H1 (cell line): ENCODE measurements at regions not wholly inside any gene's neighbourhood (a gene's known extent, or its start where the extent isn't known, plus 50 kb on each side); places are given as distances from the start of the nearest gene placed in this dataset.

Experiments used
- CTCF ChIA-PET: fragments of 300-600 bp; sonication (Branson Sonifier 250); formaldehyde crosslinking; loops from one replicate; lab custom pipeline; 2021; ENCODE audit not compliant: partially characterized antibody; lab: Charles Lee
- POLR2A ChIA-PET: fragments of 300-600 bp; sonication (Branson Sonifier 250); formaldehyde crosslinking; loops from one replicate; lab custom pipeline; 2021; ENCODE audit warnings: inconsistent platforms; ENCODE audit not compliant: partially characterized antibody; lab: Charles Lee
- DNase-seq, 2 experiments: peaks; one replicate each; pipeline versions ENCODE4 v3.0.0 to v3.0.0-alpha.2; 2010 to 2022; ENCODE audit warnings: low spot score in 2 of 2, low read depth in 1 of 2, mixed read lengths in 1 of 2
- FAIRE-seq: peaks from 2 replicates; lab custom pipeline; 2011; peaks lifted over from hg19 to GRCh38; lab: Jason Lieb, UNC
- H2AFZ ChIP-seq: 2 replicates; pipeline ENCODE4 v1.8.1; 2012; ENCODE audit warnings: low read length, inconsistent platforms
- H2AK5ac ChIP-seq: 2 replicates; pipeline ENCODE4 v1.6.1; 2013; ENCODE audit warnings: low read depth, low read length
- H2BK120ac ChIP-seq: replicated peaks from 2 replicates; pipeline ENCODE3; 2013; ENCODE audit warnings: low read depth, low read length, inconsistent platforms
- H2BK12ac ChIP-seq: 2 replicates; pipeline ENCODE4 v1.6.1; 2013; ENCODE audit warnings: low read depth, low read length
- H2BK15ac ChIP-seq: 2 replicates; pipeline ENCODE4 v1.6.1; 2013; ENCODE audit warnings: low read length
- H2BK20ac ChIP-seq: 2 replicates; pipeline ENCODE4 v1.6.1; 2013; ENCODE audit warnings: low read length
- H2BK5ac ChIP-seq: 2 replicates; pipeline ENCODE4 v1.6.1; 2013; ENCODE audit warnings: low read depth, low read length
- H3K14ac ChIP-seq: 2 replicates; pipeline ENCODE4 v1.6.1; 2013; ENCODE audit warnings: inconsistent platforms; ENCODE audit not compliant: insufficient read length
- H3K18ac ChIP-seq: 2 replicates; pipeline ENCODE4 v1.6.1; 2013; ENCODE audit warnings: low read length; ENCODE audit errors: extremely low read depth
- H3K23ac ChIP-seq: 2 replicates; pipeline ENCODE4 v1.6.1; 2013; ENCODE audit warnings: inconsistent platforms; ENCODE audit not compliant: insufficient read length
- H3K23me2 ChIP-seq: 2 replicates; pipeline ENCODE4 v1.6.1; 2013; ENCODE audit warnings: low read depth, low read length
- H3K27ac ChIP-seq: 2 replicates; pipeline ENCODE4 v1.6.1; 2011; ENCODE audit warnings: low read depth, low read length, inconsistent platforms
- H3K27me3 ChIP-seq, 4 experiments: replicated peaks in 1 of 4; 1 replicate in 1 of 4; 2 replicates in 3 of 4; pipeline versions ENCODE4 v1.6.1 to v1.8.1; 2011 to 2013; ENCODE audit warnings: low read length in 3 of 4, mild to moderate bottlenecking in 3 of 4, inconsistent platforms in 2 of 4, mixed read lengths in 2 of 4, moderate library complexity in 1 of 4; ENCODE audit not compliant: control insufficient read depth in 3 of 4, insufficient read depth in 3 of 4; ENCODE audit errors: extremely low read depth in 1 of 4
- H3K36me3 ChIP-seq, 4 experiments: 2 replicates each; pipeline versions ENCODE4 v1.6.1 to v1.8.1; 2011 to 2013; ENCODE audit warnings: mild to moderate bottlenecking in 4 of 4, low read length in 3 of 4, moderate library complexity in 2 of 4, control low read depth in 1 of 4, inconsistent platforms in 1 of 4; ENCODE audit not compliant: insufficient read depth in 4 of 4, control insufficient read depth in 2 of 4
- H3K4ac ChIP-seq: replicated peaks from 2 replicates; pipeline ENCODE3; 2013; ENCODE audit warnings: low read length, low read depth, mixed read lengths, inconsistent platforms; ENCODE audit not compliant: insufficient read length
- H3K4me1 ChIP-seq, 4 experiments: replicated peaks in 1 of 4; 1 replicate in 1 of 4; 2 replicates in 3 of 4; pipeline versions ENCODE4 v1.6.1 to v1.8.1; 2011 to 2013; ENCODE audit warnings: low read length in 3 of 4, inconsistent platforms in 2 of 4, mixed read lengths in 1 of 4; ENCODE audit not compliant: insufficient read depth in 4 of 4, control insufficient read depth in 3 of 4
- H3K4me2 ChIP-seq, 2 experiments: 2 replicates each; pipeline versions ENCODE4 v1.6.1 to v1.8.1; 2011 to 2013; ENCODE audit warnings: low read depth in 2 of 2, low read length in 2 of 2, control low read depth in 1 of 2, inconsistent platforms in 1 of 2, mild to moderate bottlenecking in 1 of 2; ENCODE audit not compliant: insufficient read depth in 1 of 2
- H3K4me3 ChIP-seq, 4 experiments: fragments of 200-600, 300-600 bp in 1 of 4; sonication (generic), shearing (Covaris generic), sonication (Bioruptor Twin) in 1 of 4; 2 replicates each; pipeline versions ENCODE4 v1.5.1 to v1.8.1; 2011 to 2016; ENCODE audit warnings: low read length in 4 of 4, low read depth in 3 of 4, control low read depth in 2 of 4, inconsistent platforms in 2 of 4, mild to moderate bottlenecking in 2 of 4, mixed read lengths in 1 of 4, moderate library complexity in 1 of 4; ENCODE audit not compliant: insufficient read depth in 2 of 4; ENCODE audit errors: extremely low read depth in 1 of 4
- H3K56ac ChIP-seq: replicated peaks from 2 replicates; pipeline ENCODE3; 2013; ENCODE audit warnings: low read depth, mild to moderate bottlenecking, mixed read lengths, low read length, inconsistent platforms; ENCODE audit not compliant: insufficient read length
- H3K79me1 ChIP-seq: 2 replicates; pipeline ENCODE4 v1.6.1; 2013; ENCODE audit warnings: low read depth, low read length, control low read depth
- H3K79me2 ChIP-seq, 2 experiments: 2 replicates each; pipeline versions ENCODE4 v1.6.1 to v1.8.1; 2012 to 2013; ENCODE audit warnings: low read length in 2 of 2, mild to moderate bottlenecking in 2 of 2, inconsistent platforms in 1 of 2; ENCODE audit not compliant: insufficient read depth in 2 of 2, control insufficient read depth in 1 of 2
- H3K9ac ChIP-seq, 4 experiments: replicated peaks in 1 of 4; 1 replicate in 1 of 4; 2 replicates in 3 of 4; pipeline versions ENCODE4 v1.6.1 to v1.8.1; 2011 to 2013; ENCODE audit warnings: low read depth in 3 of 4, low read length in 3 of 4, control low read depth in 2 of 4, mild to moderate bottlenecking in 2 of 4, moderate library complexity in 2 of 4, inconsistent platforms in 1 of 4; ENCODE audit errors: extremely low read depth in 1 of 4
- H3K9me3 ChIP-seq, 2 experiments: 2 replicates each; pipeline versions ENCODE4 v1.6.1 to v1.8.1; 2012 to 2013; ENCODE audit warnings: mild to moderate bottlenecking in 2 of 2, moderate library complexity in 2 of 2, control low read depth in 1 of 2, inconsistent platforms in 1 of 2, low read depth in 1 of 2, low read length in 1 of 2, mixed read lengths in 1 of 2; ENCODE audit not compliant: insufficient read depth in 2 of 2
- H4K20me1 ChIP-seq, 2 experiments: replicated peaks in 1 of 2; 2 replicates each; pipeline versions ENCODE3 to v1.8.1; 2011 to 2013; ENCODE audit warnings: inconsistent platforms in 2 of 2, low read length in 2 of 2, mild to moderate bottlenecking in 1 of 2; ENCODE audit not compliant: insufficient read depth in 2 of 2, control insufficient read depth in 1 of 2
- H4K5ac ChIP-seq: 2 replicates; pipeline ENCODE4 v1.6.1; 2013; ENCODE audit warnings: low read length, low read depth, mixed read lengths, inconsistent platforms; ENCODE audit not compliant: insufficient read length
- H4K8ac ChIP-seq: 2 replicates; pipeline ENCODE4 v1.8.0; 2013; ENCODE audit warnings: mild to moderate bottlenecking, moderate library complexity, low read length, inconsistent platforms; ENCODE audit not compliant: insufficient read depth; ENCODE audit errors: extremely low read depth
- H4K91ac ChIP-seq: replicated peaks from 2 replicates; pipeline ENCODE3; 2013; ENCODE audit warnings: low read length, mixed read lengths, inconsistent platforms; ENCODE audit not compliant: insufficient read length
- BACH1 ChIP-seq: IDR thresholded peaks from 2 replicates; pipeline ENCODE4 v1.6.1; 2012; ENCODE audit warnings: low read length, improper control_type of control experiment
- EP300 ChIP-seq, 2 experiments: IDR thresholded peaks; 1 replicate in 1 of 2; 2 replicates in 1 of 2; pipeline ENCODE4 v1.6.1; 2011 to 2012; ENCODE audit warnings: low read depth in 2 of 2, low read length in 2 of 2, mild to moderate bottlenecking in 2 of 2, borderline replicate concordance in 1 of 2, inconsistent platforms in 1 of 2, moderate library complexity in 1 of 2
- GABPA ChIP-seq: IDR thresholded peaks from 2 replicates; pipeline ENCODE4 v1.6.1; 2011; ENCODE audit warnings: mild to moderate bottlenecking, low read length, moderate library complexity, borderline replicate concordance; ENCODE audit not compliant: insufficient read depth
- HDAC6 ChIP-seq: IDR thresholded peaks from one replicate; pipeline ENCODE4 v1.7.1; 2012; ENCODE audit warnings: low read depth, mild to moderate bottlenecking, inconsistent platforms, low read length, moderate library complexity
- JUN ChIP-seq: IDR thresholded peaks from 2 replicates; pipeline ENCODE4 v1.6.1; 2011; ENCODE audit warnings: low read depth, mild to moderate bottlenecking, improper control_type of control experiment, low read length
- POLR2AphosphoS5 ChIP-seq: IDR thresholded peaks from 2 replicates; pipeline ENCODE4 v1.6.1; 2011; ENCODE audit warnings: low read depth, low read length
- RBBP5 ChIP-seq: IDR thresholded peaks from 2 replicates; pipeline ENCODE4 v1.7.1; 2012; ENCODE audit warnings: low read depth, mild to moderate bottlenecking, inconsistent platforms, low read length, moderate library complexity, borderline replicate concordance
- SUZ12 ChIP-seq: fragments of 200-600 bp; sonication (generic); IDR thresholded peaks from 2 replicates; pipeline ENCODE4 v1.6.1; 2012; ENCODE audit warnings: mild to moderate bottlenecking, inconsistent platforms, low read length, moderate library complexity, mixed read lengths
- TAF1 ChIP-seq: IDR thresholded peaks from 2 replicates; pipeline ENCODE4 v1.6.1; 2011; ENCODE audit warnings: mild to moderate bottlenecking, low read depth, low read length
- TCF12 ChIP-seq: IDR thresholded peaks from 2 replicates; pipeline ENCODE4 v1.6.1; 2011; ENCODE audit warnings: low read depth, mild to moderate bottlenecking, low read length
- WGBS, 2 experiments: shearing (Covaris generic) in 1 of 2; methylation state at CpG; one replicate each; pipeline versions ENCODE4 v1.1.6 to v1.1.7; 2013 to 2015; ENCODE audit warnings: low lambda C conversion rate in 2 of 2, mixed read lengths in 2 of 2, inconsistent platforms in 1 of 2, low coverage in 1 of 2, missing lambda C conversion rate in 1 of 2; ENCODE audit not compliant: insufficient replicate concordance in 2 of 2, insufficient coverage in 1 of 2, insufficient read length in 1 of 2; ENCODE audit errors: extremely low coverage in 1 of 2, missing lambda C conversion rate in 1 of 2; 5-methylcytosine and 5-hydroxymethylcytosine counted together
- TF ChIP-seq, protein P1 (sequence below): IDR thresholded peaks from 2 replicates; pipeline ENCODE4 v1.6.1; 2012; ENCODE audit warnings: inconsistent platforms
- TF ChIP-seq, protein P2 (sequence below): IDR thresholded peaks from 2 replicates; pipeline ENCODE4 v1.6.1; 2012; ENCODE audit warnings: inconsistent platforms

DNA sequence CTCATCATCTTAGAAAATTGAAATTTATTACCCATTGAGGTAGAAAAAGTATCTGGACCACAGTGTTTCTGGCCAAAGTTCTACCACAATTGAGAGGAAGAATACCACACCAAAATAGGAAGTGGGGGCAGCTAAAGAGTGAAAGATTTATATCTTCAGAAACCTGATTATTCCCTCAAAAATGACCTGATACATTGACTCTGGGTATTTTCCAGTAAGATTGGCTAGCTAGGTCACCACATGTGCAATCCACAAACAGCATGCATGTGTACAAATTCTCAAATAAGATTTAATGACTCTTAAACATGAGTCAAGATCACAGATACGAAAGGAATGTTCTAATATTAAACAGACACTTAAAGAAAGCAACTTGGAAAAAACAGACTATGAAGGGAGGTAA, 1516.2 kb upstream of the PCDH20 start:
- Histone ChIP-seq H3K79me2 (no peaks in the 10 kb centered on the region), H4K8ac (no peak overlapping the region), H3K4me1 (no peaks in the 10 kb centered on the region), H3K79me1 (no peaks in the 10 kb centered on the region), H3K14ac (no peak overlapping the region), H2BK20ac (no peak overlapping the region), H4K91ac (no peak overlapping the region), H2BK12ac (no peak overlapping the region), H3K4me3 (no peak overlapping the region), H3K23ac (no peak overlapping the region), H2BK15ac (no peak overlapping the region), H3K9me3 (no peaks in the 10 kb centered on the region), H3K4ac (no peak overlapping the region), H3K27ac (no peak overlapping the region), H2AFZ (no peak overlapping the region), H3K23me2 (no peaks in the 10 kb centered on the region), H3K4me2 (no peak overlapping the region), H4K20me1 (no peaks in the 10 kb centered on the region), H3K18ac (no peak overlapping the region), H3K36me3 (no peaks in the 10 kb centered on the region), H2AK5ac (no peak overlapping the region), H4K5ac (no peak overlapping the region), H3K9ac (no peak overlapping the region), H3K27me3 (no peaks in the 10 kb centered on the region), H3K56ac (no peak overlapping the region), H2BK5ac (no peak overlapping the region), H2BK120ac (no peak overlapping the region)
- 93% methylated on average over 1 of the region's 1 CpG; no CpG with 5 or more reads in 1 of the 2 experiments for WGBS, 2 experiments
- ChIA-PET CTCF (no interaction called here), POLR2A (no interaction called here)
- TF ChIP-seq GABPA (no peak), SUZ12 (no peak), TCF12 (no peak), HDAC6 (no peak), JUN (no peak), RBBP5 (no peak), TAF1 (no peak), POLR2AphosphoS5 (no peak), BACH1 (no peak), EP300 (IDR thresholded peaks at IDR 0.05; ENCODE audit: borderline replicate concordance in 1 of 2, low read depth in 2 of 2, low read length in 2 of 2) (no peak)
- TF ChIP-seq, protein P1, sequence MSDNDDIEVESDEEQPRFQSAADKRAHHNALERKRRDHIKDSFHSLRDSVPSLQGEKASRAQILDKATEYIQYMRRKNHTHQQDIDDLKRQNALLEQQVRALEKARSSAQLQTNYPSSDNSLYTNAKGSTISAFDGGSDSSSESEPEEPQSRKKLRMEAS = no peak
- TF ChIP-seq, protein P2, sequence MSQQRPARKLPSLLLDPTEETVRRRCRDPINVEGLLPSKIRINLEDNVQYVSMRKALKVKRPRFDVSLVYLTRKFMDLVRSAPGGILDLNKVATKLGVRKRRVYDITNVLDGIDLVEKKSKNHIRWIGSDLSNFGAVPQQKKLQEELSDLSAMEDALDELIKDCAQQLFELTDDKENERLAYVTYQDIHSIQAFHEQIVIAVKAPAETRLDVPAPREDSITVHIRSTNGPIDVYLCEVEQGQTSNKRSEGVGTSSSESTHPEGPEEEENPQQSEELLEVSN = no peak
- DNase-seq (no peak), FAIRE-seq (no peak)
